ENCODE measurements at regions not wholly inside any gene's neighbourhood (a gene's known extent, or its start where the extent isn't known, plus 50 kb on each side); places are given as distances from the start of the nearest gene placed in this dataset.

DNA sequence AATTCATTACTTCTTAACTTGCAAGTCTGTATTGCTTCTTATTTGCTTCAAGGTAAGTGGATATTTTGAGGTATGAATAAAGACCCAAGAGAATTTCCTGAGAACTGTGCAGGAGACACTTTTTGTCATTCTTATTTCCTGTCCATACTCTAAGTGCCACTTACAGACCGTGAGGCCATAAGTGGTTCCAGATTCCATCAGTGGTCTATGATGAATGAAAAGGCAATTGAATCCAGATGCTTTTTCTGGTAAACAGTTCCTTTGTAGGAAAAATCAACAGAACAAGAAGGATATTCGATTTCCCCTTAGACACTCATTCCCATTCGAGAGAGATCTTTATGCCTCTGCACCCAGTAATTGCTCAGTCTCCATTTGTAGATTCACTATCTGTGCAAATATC is 58.3 kb upstream of the PDE10A start:
- ATAC-seq (ENCODE audit: low read depth): no peak
- H3K36me3 Mint-ChIP-seq: no peaks in the 10 kb centered on the region
- H3K9me3 Mint-ChIP-seq: no peaks in the 10 kb centered on the region
- no peaks in the 10 kb centered on the region for H3K4me1 Mint-ChIP-seq
- no peaks in the 10 kb centered on the region for H3K27me3 Mint-ChIP-seq
- H3K4me3 Mint-ChIP-seq: no peak overlapping the region
- no peak overlapping the region for H3K27ac Mint-ChIP-seq
- POLR2A ChIA-PET: no interaction called here
- no peak for DNase-seq

DNA sequence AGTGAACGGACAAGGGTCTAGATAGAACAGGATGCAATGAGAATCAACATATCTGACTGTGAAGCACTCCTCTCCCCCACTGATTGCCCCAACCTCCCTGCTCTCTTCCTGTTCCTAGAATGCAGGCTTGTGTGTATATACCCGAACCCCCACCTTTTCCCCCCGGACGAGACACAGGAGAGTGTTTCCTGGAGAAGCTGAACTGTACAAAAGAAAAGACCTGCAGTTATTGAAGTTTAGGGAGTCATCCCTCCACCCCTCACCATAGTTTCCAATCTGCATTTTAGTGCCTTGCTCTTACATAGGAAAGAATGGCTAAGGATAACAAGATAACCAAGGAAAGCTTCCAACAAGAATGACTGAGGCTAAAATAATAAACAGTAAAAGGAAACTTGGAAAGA is 55.5 kb upstream of the PDE10A start:
- H3K4me3 Mint-ChIP-seq: no peak overlapping the region
- no peaks in the 10 kb centered on the region for H3K27me3 Mint-ChIP-seq
- H3K9me3 Mint-ChIP-seq: no peaks in the 10 kb centered on the region
- POLR2A ChIA-PET: no interaction called here
- H3K36me3 Mint-ChIP-seq: no peaks in the 10 kb centered on the region
- no peak for DNase-seq
- H3K4me1 Mint-ChIP-seq: no peaks in the 10 kb centered on the region
- H3K27ac Mint-ChIP-seq: no peak overlapping the region
- no peak for ATAC-seq (ENCODE audit: low read depth)

DNA sequence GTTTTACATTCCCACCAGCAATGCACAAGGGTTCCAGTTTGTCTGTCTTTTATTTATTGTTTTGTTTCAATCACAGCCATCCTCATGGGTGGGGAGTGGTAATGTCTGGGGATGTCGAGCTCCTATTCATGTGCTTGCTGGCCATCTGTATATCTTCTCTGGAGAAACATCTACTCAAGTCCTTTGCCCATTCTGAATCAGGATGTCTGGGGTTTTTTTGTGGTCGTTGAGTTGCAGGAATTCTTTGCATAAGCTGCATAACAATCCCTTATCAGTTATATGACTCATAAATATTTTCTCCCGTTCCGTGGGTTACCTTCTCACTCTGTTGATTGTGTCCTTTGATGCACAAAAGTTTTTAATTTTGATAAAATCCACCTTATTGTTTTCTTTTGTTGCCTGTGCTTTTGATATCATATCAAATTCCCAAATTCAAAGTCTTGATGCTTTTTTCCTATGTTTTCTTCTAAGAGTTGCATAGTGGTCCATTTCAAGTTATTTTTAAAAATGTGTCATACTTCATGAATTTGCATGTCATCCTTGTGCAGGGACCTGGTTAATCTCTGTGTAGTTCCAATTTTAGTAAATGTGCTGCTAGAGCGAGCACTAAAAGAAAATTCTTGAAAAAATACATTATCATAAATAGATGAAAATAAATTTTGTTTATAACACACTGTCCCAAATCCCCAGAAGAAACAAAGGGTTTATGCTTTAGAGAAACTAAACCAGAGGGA is 54.9 kb upstream of the PDE10A start:
- no peak for DNase-seq
- Mint-ChIP-seq H3K36me3 (no peaks in the 10 kb centered on the region), H3K27me3 (no peaks in the 10 kb centered on the region), H3K4me3 (no peak overlapping the region), H3K27ac (no peak overlapping the region), H3K4me1 (no peaks in the 10 kb centered on the region), H3K9me3 (no peaks in the 10 kb centered on the region)
- no peak for ATAC-seq (ENCODE audit: low read depth)
- POLR2A ChIA-PET: no interaction called here

GRCh38 chr6:165716886-165717285 is 53.8 kb upstream of the PDE10A start:
- no peaks in the 10 kb centered on the region for H3K9me3 Mint-ChIP-seq
- H3K27me3 Mint-ChIP-seq: no peaks in the 10 kb centered on the region
- POLR2A ChIA-PET: no interaction called here
- H3K4me3 Mint-ChIP-seq: no peak overlapping the region
- H3K36me3 Mint-ChIP-seq: no peaks in the 10 kb centered on the region
- no peaks in the 10 kb centered on the region for H3K4me1 Mint-ChIP-seq
- no peak overlapping the region for H3K27ac Mint-ChIP-seq
- DNase-seq (no peak), ATAC-seq (ENCODE audit: low read depth) (no peak)

DNA sequence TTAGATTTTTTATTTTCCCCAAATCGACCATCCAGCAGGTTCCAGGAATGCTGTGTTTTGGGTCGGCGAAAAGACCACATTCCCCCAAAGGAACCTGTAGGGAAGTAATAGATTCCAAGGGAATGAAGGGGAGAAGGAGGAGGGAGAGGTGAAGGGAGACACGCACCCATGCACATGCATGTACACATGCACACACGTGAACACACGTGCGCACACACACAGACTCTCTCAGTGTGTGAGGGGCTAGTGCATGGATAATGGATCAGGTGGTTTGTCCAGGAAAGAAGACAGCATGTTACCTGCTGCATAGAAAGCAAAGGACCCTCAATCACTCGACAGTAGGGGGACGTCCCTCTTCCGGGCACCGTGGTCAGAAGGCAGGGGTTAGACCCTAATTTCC is 52.4 kb upstream of the PDE10A start:
- H3K9me3 Mint-ChIP-seq: no peaks in the 10 kb centered on the region
- H3K27ac Mint-ChIP-seq: no peak overlapping the region
- no peak overlapping the region for H3K4me3 Mint-ChIP-seq
- ATAC-seq (ENCODE audit: low read depth) (no peak), DNase-seq (no peak)
- H3K27me3 Mint-ChIP-seq: no peaks in the 10 kb centered on the region
- H3K4me1 Mint-ChIP-seq: no peaks in the 10 kb centered on the region
- no peaks in the 10 kb centered on the region for H3K36me3 Mint-ChIP-seq
- POLR2A ChIA-PET: no interaction called here

DNA sequence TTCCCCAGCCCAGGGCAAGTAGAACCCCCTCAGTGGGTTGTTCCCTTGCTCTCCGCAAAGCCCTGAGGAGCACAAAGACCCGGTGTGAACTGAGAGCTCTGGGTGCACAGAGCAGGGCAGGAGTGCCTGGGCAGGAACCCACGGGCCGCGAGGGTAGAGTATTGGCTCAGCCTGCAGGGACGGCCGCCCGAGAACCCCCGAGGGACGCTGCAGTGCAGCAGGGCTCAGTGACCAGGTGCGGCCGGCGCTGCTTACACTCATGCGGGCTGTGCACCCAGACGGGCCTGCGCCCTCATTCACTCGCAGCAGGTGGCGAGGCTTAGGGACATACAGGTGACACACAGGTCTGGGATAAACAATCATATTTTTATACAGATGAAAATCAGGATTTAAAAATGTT is 51.9 kb upstream of the PDE10A start:
- POLR2A ChIA-PET: no interaction called here
- H3K27ac Mint-ChIP-seq: no peak overlapping the region
- H3K4me1 Mint-ChIP-seq: no peaks in the 10 kb centered on the region

DNA sequence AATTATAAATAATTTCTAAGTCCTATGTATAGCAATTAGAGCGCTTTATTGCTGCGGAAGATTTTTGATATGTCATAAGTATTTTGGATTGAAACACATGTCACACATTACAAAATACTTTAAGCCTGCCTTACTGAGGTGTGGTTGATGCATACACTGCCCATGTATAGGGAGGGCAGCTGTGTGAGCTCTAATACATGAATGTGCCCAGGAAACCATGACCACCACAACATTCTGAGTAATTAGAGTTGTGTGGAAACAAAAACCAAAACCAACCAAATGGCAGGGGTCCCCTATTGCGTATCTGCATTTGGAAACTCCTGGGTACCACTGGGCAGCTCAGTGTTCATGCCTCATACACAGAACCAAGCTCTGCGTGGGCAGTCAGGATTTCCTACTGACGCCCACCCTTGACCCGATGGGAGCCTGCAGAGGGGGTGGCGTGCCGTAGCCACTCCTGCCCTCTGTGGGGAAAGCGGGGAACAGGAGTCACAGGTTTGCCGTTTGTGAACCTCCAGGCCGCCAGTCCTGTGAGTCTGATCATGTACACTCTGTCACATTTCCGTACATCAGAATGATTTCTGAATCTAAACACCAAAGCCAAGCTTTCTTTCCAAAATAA is 50.9 kb upstream of the PDE10A start:
- no peaks in the 10 kb centered on the region for H3K27me3 Mint-ChIP-seq
- DNase-seq (no peak), ATAC-seq (ENCODE audit: low read depth) (no peak)
- no peaks in the 10 kb centered on the region for H3K4me1 Mint-ChIP-seq
- no peak overlapping the region for H3K27ac Mint-ChIP-seq
- POLR2A ChIA-PET: no interaction called here
- H3K9me3 Mint-ChIP-seq: no peaks in the 10 kb centered on the region
- H3K4me3 Mint-ChIP-seq: no peak overlapping the region
- H3K36me3 Mint-ChIP-seq: no peaks in the 10 kb centered on the region

More for the DNA sequence above, 51.9 kb upstream of the PDE10A start:
- DNase-seq (no peak), ATAC-seq (ENCODE audit: low read depth) (no peak)
- H3K36me3 Mint-ChIP-seq: no peaks in the 10 kb centered on the region
- no peaks in the 10 kb centered on the region for H3K9me3 Mint-ChIP-seq
- no peak overlapping the region for H3K4me3 Mint-ChIP-seq
- no peaks in the 10 kb centered on the region for H3K27me3 Mint-ChIP-seq

Data from activated naive CD8-positive, alpha-beta T cell treated with anti-CD3 and anti-CD28 coated beads, Interleukin-2, amount 10 ng/mL, durations not matched to agents 7 days and 5 days (primary cell).